Nephron progenitor cell (in vitro differentiated cells): ENCODE measurements at regions not wholly inside any gene's neighbourhood (a gene's known extent, or its start where the extent isn't known, plus 50 kb on each side); places are given as distances from the start of the nearest gene placed in this dataset.

Experiments used
- DNase-seq: peaks from one replicate; pipeline ENCODE4 v3.0.0; 2021
- H3K27ac Mint-ChIP-seq: 2 replicates; pipeline ENCODE4 v1.8.0; 2021; ENCODE audit warnings: mild to moderate bottlenecking, moderate library complexity, mixed read lengths
- H3K27me3 Mint-ChIP-seq: 2 replicates; pipeline ENCODE4 v1.8.0; 2021; ENCODE audit warnings: mild to moderate bottlenecking, low read depth, mixed read lengths; ENCODE audit not compliant: poor library complexity
- H3K36me3 Mint-ChIP-seq: 2 replicates; pipeline ENCODE4 v1.8.0; 2021; ENCODE audit warnings: low read depth, mixed read lengths
- H3K4me1 Mint-ChIP-seq: 2 replicates; pipeline ENCODE4 v1.8.0; 2021; ENCODE audit warnings: mixed read lengths
- H3K4me3 Mint-ChIP-seq: 2 replicates; pipeline ENCODE4 v1.8.0; 2021; ENCODE audit warnings: mild to moderate bottlenecking, moderate library complexity, mixed read lengths
- H3K9me3 Mint-ChIP-seq: 2 replicates; pipeline ENCODE4 v1.8.0; 2021; ENCODE audit warnings: mild to moderate bottlenecking, moderate library complexity, mixed read lengths
- TF ChIP-seq, protein P1 (sequence below): fragments of 200-600 bp; sonication (generic); IDR thresholded peaks from 2 replicates; pipeline ENCODE4 v1.5.0; 2021; ENCODE audit warnings: antibody characterized with exemption

DNA sequence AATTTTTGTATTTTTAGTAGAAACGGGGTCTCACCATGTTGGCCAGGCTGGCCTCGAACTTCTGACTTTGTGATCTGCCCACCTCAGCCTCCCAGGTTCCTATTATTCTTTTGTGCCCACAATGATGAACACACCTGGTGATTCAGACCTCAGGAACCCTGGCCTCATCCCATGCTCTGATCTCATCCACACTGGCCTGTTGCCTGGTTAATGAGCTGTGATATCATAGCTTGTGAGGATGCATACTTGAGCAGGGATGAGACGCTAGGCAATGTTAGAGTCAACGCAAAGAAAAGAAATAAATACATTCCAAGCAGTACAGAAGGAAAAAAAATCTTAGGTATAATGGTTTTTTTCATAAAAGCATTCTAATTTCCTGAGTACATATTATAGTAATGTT is 82.4 kb upstream of the RNF32 start:
- no peak overlapping the region for H3K27ac Mint-ChIP-seq
- no peak overlapping the region for H3K4me3 Mint-ChIP-seq
- TF ChIP-seq, protein P1, sequence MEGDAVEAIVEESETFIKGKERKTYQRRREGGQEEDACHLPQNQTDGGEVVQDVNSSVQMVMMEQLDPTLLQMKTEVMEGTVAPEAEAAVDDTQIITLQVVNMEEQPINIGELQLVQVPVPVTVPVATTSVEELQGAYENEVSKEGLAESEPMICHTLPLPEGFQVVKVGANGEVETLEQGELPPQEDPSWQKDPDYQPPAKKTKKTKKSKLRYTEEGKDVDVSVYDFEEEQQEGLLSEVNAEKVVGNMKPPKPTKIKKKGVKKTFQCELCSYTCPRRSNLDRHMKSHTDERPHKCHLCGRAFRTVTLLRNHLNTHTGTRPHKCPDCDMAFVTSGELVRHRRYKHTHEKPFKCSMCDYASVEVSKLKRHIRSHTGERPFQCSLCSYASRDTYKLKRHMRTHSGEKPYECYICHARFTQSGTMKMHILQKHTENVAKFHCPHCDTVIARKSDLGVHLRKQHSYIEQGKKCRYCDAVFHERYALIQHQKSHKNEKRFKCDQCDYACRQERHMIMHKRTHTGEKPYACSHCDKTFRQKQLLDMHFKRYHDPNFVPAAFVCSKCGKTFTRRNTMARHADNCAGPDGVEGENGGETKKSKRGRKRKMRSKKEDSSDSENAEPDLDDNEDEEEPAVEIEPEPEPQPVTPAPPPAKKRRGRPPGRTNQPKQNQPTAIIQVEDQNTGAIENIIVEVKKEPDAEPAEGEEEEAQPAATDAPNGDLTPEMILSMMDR = no peak
- H3K9me3 Mint-ChIP-seq = peaks cover 5% of the 10 kb centered on the region
- peaks cover 14% of the 10 kb centered on the region for H3K4me1 Mint-ChIP-seq
- DNase-seq = no peak
- no peaks in the 10 kb centered on the region for H3K27me3 Mint-ChIP-seq
- no peaks in the 10 kb centered on the region for H3K36me3 Mint-ChIP-seq

DNA sequence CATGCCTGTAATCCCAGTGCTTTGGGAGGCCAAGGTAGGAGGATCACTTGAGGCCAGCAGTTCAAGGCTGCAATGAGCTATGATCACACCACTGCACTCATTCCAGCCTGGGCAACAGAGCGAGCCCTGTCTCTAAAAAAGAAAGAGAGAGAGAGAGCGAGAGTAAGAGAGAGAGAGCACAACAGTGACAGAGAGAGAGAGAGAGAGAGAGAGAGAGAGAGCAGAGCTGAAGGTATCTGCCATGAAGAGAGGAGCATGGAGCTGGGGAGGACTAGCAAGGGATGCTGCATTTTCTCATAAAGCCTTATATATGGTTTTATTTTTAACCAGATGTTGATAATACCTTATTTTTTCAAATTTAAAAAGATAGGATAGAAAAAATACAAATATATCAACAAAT is 84.5 kb upstream of the RNF32 start:
- TF ChIP-seq, protein P1 = no peak
- no peaks in the 10 kb centered on the region for H3K9me3 Mint-ChIP-seq
- H3K4me1 Mint-ChIP-seq = peaks cover 9% of the 10 kb centered on the region
- no peak overlapping the region for H3K27ac Mint-ChIP-seq
- no peak for DNase-seq
- H3K4me3 Mint-ChIP-seq = no peak overlapping the region
- no peaks in the 10 kb centered on the region for H3K27me3 Mint-ChIP-seq
- no peaks in the 10 kb centered on the region for H3K36me3 Mint-ChIP-seq

DNA sequence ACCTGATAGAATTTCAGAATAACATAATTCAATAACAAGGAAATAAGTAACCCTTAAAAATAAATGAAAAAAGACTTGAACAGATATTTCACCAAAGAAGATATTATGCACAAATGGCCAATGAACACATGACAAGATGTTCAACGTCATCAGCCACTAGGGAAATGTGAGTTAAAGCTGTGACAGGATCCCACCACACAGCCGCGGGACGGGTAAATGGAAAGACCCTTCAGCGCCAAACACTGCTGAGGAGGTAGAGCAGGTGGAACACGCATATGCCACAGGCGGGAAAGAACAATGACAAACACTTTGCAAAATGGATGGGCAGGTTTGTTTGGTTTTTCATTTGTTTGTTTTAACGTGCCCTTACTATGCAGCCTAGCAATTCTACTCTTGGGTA is 86.1 kb upstream of the RNF32 start:
- Mint-ChIP-seq H3K27ac (no peak overlapping the region), H3K27me3 (peaks cover 3% of the 10 kb centered on the region), H3K4me3 (no peak overlapping the region), H3K36me3 (no peaks in the 10 kb centered on the region), H3K4me1 (no peaks in the 10 kb centered on the region), H3K9me3 (peaks cover 16% of the 10 kb centered on the region)
- TF ChIP-seq, protein P1 = no peak
- no peak for DNase-seq

DNA sequence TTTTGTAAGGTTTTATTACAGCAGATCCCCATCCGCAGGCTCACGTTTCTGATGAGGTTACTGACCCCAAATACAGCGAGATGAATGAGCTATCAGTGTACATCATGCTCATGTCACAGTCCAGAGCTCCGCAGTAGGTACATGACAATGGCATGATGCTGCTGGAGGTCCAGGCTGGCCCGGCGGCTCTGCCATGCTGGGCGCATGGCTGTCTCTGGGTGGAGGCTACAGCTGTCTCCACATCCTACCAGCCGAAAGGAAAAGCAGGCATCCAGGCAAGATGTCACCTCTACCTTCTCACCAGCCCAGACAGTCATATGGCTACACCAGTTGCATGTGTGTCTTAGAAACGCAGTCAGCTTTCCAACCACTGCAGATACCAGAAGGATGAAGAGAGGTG is 90.9 kb upstream of the RNF32 start:
- TF ChIP-seq, protein P1 = no peak
- Mint-ChIP-seq H3K9me3 (peaks cover 27% of the 10 kb centered on the region), H3K27ac (no peak overlapping the region), H3K4me3 (no peak overlapping the region), H3K36me3 (peaks cover 6% of the 10 kb centered on the region), H3K4me1 (no peaks in the 10 kb centered on the region), H3K27me3 (peaks cover 3% of the 10 kb centered on the region)
- DNase-seq = no peak

DNA sequence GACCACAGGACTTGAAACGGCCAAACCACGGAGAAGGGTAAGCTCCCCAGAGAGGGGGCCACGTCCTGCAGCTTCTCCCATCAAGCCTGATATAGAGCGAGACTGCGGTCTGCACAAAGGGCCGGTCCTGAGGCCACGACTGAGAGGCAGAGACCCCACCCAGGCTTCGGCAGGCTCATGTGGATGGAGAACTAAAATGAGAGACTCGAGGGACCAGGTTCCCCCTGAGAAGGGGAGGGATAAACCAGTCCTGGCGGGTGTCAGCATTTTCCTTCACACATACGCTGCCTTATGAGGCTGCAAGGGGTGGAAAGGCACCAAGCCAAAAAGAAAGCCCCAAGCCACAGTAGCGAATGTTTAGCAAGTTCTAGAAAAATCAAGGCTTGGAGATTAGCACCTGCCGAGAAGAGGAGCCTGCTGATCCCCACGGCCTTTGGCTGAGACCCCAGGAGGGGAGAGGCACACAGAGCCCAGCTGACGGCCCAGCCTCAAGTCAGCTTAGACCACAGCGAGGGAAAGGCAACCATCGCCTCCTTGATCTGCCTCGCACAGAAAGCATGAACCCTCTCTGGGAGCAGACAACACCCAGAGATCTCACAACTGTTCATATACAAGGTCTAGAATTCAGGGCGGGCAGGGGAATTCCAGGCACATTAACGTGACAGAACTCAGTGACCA is 92.6 kb upstream of the RNF32 start:
- no peak overlapping the region for H3K4me3 Mint-ChIP-seq
- peaks cover 3% of the 10 kb centered on the region for H3K27me3 Mint-ChIP-seq
- H3K9me3 Mint-ChIP-seq = peaks cover 27% of the 10 kb centered on the region
- DNase-seq = no peak
- TF ChIP-seq, protein P1 = no peak
- no peaks in the 10 kb centered on the region for H3K4me1 Mint-ChIP-seq
- H3K27ac Mint-ChIP-seq = no peak overlapping the region
- peaks cover 6% of the 10 kb centered on the region for H3K36me3 Mint-ChIP-seq

DNA sequence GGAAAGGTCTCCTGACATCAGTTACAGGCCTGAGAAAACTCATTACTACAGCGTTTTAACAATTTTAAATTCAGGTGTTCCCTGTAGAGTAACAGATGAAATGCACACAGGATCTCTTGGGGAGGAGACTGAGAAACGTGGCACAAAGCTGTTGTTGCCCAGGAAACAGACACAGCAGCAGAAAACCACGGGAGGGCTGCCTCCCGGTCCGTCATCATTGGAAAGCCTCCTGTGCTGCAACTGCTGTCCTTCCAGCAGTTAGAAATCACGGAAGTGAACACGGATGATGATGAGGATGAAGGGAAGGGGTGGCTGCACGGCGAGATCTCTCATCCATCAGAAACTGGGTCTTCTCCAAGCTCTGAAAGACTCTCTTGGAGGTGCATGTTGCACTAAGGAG is 94.6 kb upstream of the RNF32 start:
- Mint-ChIP-seq H3K9me3 (peaks cover 26% of the 10 kb centered on the region), H3K4me1 (no peaks in the 10 kb centered on the region), H3K4me3 (no peak overlapping the region)

More for the DNA sequence above, 94.6 kb upstream of the RNF32 start:
- Mint-ChIP-seq H3K27ac (no peak overlapping the region), H3K27me3 (peaks cover 3% of the 10 kb centered on the region), H3K36me3 (peaks cover 6% of the 10 kb centered on the region)
- no peak for DNase-seq
- TF ChIP-seq, protein P1 = no peak
